Neural crest cell (in vitro differentiated cells): ENCODE measurements at regions not wholly inside any gene's neighbourhood (a gene's known extent, or its start where the extent isn't known, plus 50 kb on each side); places are given as distances from the start of the nearest gene placed in this dataset.
A peak's percentile ranks its signal among the peaks of the same experiment; 100 is the strongest.

Source experiments
- DNase-seq: peaks from one replicate; pipeline ENCODE4 v3.0.0; 2021; ENCODE audit warnings: low read depth, mixed read lengths, low spot score
- H3K27ac Mint-ChIP-seq: one replicate; pipeline ENCODE4 v1.8.0; 2021; ENCODE audit warnings: mild to moderate bottlenecking, mixed read lengths; ENCODE audit not compliant: unreplicated experiment
- H3K27me3 Mint-ChIP-seq: 2 replicates; pipeline ENCODE4 v1.8.0; 2021; ENCODE audit warnings: low read depth, mild to moderate bottlenecking, mixed read lengths
- H3K36me3 Mint-ChIP-seq: 2 replicates; pipeline ENCODE4 v1.8.0; 2021; ENCODE audit warnings: low read depth, mild to moderate bottlenecking, mixed read lengths
- H3K4me1 Mint-ChIP-seq: 2 replicates; pipeline ENCODE4 v1.8.0; 2021; ENCODE audit warnings: mixed read lengths
- H3K4me3 Mint-ChIP-seq: one replicate; pipeline ENCODE4 v1.8.0; 2021; ENCODE audit warnings: mild to moderate bottlenecking, mixed read lengths
- H3K9me3 Mint-ChIP-seq: 2 replicates; pipeline ENCODE4 v1.8.0; 2021; ENCODE audit warnings: mixed read lengths
- CTCF ChIP-seq: fragments of 200-600 bp; sonication (generic); conservative IDR thresholded peaks from 2 replicates; pipeline ENCODE4 v1.5.0; 2021; ENCODE audit warnings: antibody characterized with exemption, mild to moderate bottlenecking

- Mint-ChIP-seq H3K27ac (no peak overlapping the region), H3K4me3 (no peak overlapping the region), H3K36me3 (no peaks in the 10 kb centered on the region), H3K27me3 (no peaks in the 10 kb centered on the region), H3K9me3 (no peaks in the 10 kb centered on the region), H3K4me1 (no peaks in the 10 kb centered on the region)
- no peak for TF ChIP-seq CTCF
- no peak for DNase-seq
Observed at GRCh38 chr2:71936076-71937030, 211.3 kb downstream of the CYP26B1 start.

- no peak for DNase-seq
- H3K27ac Mint-ChIP-seq: no peak overlapping the region
- no peaks in the 10 kb centered on the region for H3K27me3 Mint-ChIP-seq
- H3K9me3 Mint-ChIP-seq: no peaks in the 10 kb centered on the region
- no peaks in the 10 kb centered on the region for H3K4me1 Mint-ChIP-seq
- H3K4me3 Mint-ChIP-seq: no peak overlapping the region
- no peak for TF ChIP-seq CTCF
- H3K36me3 Mint-ChIP-seq: no peaks in the 10 kb centered on the region
Observed at GRCh38 chr2:71935262-71935848, 212.3 kb downstream of the CYP26B1 start.

- Mint-ChIP-seq H3K4me1 (peaks cover under 1% of the 10 kb centered on the region), H3K27me3 (no peaks in the 10 kb centered on the region), H3K36me3 (no peaks in the 10 kb centered on the region), H3K9me3 (no peaks in the 10 kb centered on the region), H3K4me3 (no peak overlapping the region), H3K27ac (no peak overlapping the region)
- DNase-seq: no peak
- no peak for TF ChIP-seq CTCF
Observed at GRCh38 chr2:71934595-71935261, 212.9 kb downstream of the CYP26B1 start.

GRCh38 chr2:71934320-71934593 lies 213.4 kb downstream of the CYP26B1 start:
- H3K4me3 Mint-ChIP-seq: no peak overlapping the region
- H3K36me3 Mint-ChIP-seq: no peaks in the 10 kb centered on the region
- no peaks in the 10 kb centered on the region for H3K9me3 Mint-ChIP-seq
- no peaks in the 10 kb centered on the region for H3K27me3 Mint-ChIP-seq
- no peak for DNase-seq
- H3K4me1 Mint-ChIP-seq: peaks cover 5% of the 10 kb centered on the region
- no peak for TF ChIP-seq CTCF
- H3K27ac Mint-ChIP-seq: no peak overlapping the region

- H3K4me1 Mint-ChIP-seq: peaks cover 5% of the 10 kb centered on the region
- H3K9me3 Mint-ChIP-seq: no peaks in the 10 kb centered on the region
- no peak overlapping the region for H3K27ac Mint-ChIP-seq
- TF ChIP-seq CTCF: peak; percentile 15
- no peaks in the 10 kb centered on the region for H3K36me3 Mint-ChIP-seq
- peak; percentile 0 for DNase-seq
- no peak overlapping the region for H3K4me3 Mint-ChIP-seq
- H3K27me3 Mint-ChIP-seq: no peaks in the 10 kb centered on the region
Observed at GRCh38 chr2:71933467-71934319, 214.0 kb downstream of the CYP26B1 start.
